Psoas muscle (tissue), 7 donors: ENCODE measurements at regions not wholly inside any gene's neighbourhood (a gene's known extent, or its start where the extent isn't known, plus 50 kb on each side); places are given as distances from the start of the nearest gene placed in this dataset.

ENCODE experiments used
- ATAC-seq, 4 donors: fragments of 200-7000 bp; cut with Tn5 transposase; one replicate each; pipeline ENCODE4 v1.9.1; 2020; ENCODE audit warnings: moderate library complexity in 3 of 4, mild to moderate bottlenecking in 2 of 4
- DNase-seq, 2 donors: peaks; one replicate each; pipeline ENCODE4 v3.0.0-alpha.2; 2020
- H3K27ac ChIP-seq: fragments of 200-600 bp; one replicate; pipeline ENCODE4 v1.8.0; 2022
- H3K27me3 ChIP-seq, 3 donors: fragments of 200-600 bp in 1 of 3; one replicate each; pipeline versions ENCODE4 v1.6.1 to v1.8.0; 2013 to 2022; ENCODE audit warnings: low read length in 2 of 3, mild to moderate bottlenecking in 2 of 3, moderate library complexity in 1 of 3; ENCODE audit not compliant: insufficient read depth in 3 of 3
- H3K36me3 ChIP-seq, 2 donors: fragments of 200-600 bp in 1 of 2; one replicate each; pipeline versions ENCODE4 v1.6.1 to v1.8.0; 2013 to 2022; ENCODE audit warnings: low read depth in 1 of 2, mild to moderate bottlenecking in 1 of 2, moderate library complexity in 1 of 2; ENCODE audit not compliant: insufficient read depth in 1 of 2
- H3K4me1 ChIP-seq: fragments of 200-600 bp; one replicate; pipeline ENCODE4 v1.8.0; 2022
- H3K4me3 ChIP-seq: fragments of 200-600 bp; one replicate; pipeline ENCODE4 v1.8.0; 2022; ENCODE audit warnings: mild to moderate bottlenecking
- H3K9me3 ChIP-seq: fragments of 200-600 bp; one replicate; pipeline ENCODE4 v1.8.0; 2022
- WGBS, 3 donors: extraction: QIAGEN DNeasy Blood & Tissue Kit; methylation state at CpG; one replicate each; pipeline versions ENCODE4 v1.1.6 to v1.1.7; 2013; 5-methylcytosine and 5-hydroxymethylcytosine counted together
- intact Hi-C, 2 donors: fragments of 100-400 bp; cut with DNase I; formaldehyde crosslinking; loops; one replicate each; pipeline versions ENCODE4 v1.11.0 to v1.14.2; 2022
- TF ChIP-seq, protein P1 (sequence below): fragments of 200-600 bp; IDR thresholded peaks from one replicate; pipeline ENCODE4 v1.8.0; 2022; ENCODE audit warnings: antibody characterized with exemption
- donor health status: healthy with polysubstance abuse.
- donor health status: DM: no; HTN: no; CAD: no; lungs with moderate emphysema.
- donor health status: Bipolar disorder and iron deficiency.
- donor health status: healthy.
- donor health status: DM: yes; HTN: yes; CAD: no.
- donor health status: DM: no; HTN: no; CAD: no.
- donor health status: DM: yes; HTN: yes; CAD: no.

GRCh38 chr4:109359040-109359646, 56.7 kb upstream of the COL25A1 start:
- intact Hi-C loops, result no loop called here
- no peaks in the 10 kb centered on the region for H3K27me3 ChIP-seq
- H3K4me1 ChIP-seq, result no peaks in the 10 kb centered on the region
- DNase-seq (no peak), ATAC-seq (no peak)
- 68 to 76% (median 71%) methylated on average over 3 of the region's 3 CpGs for WGBS, 3 donors
- H3K36me3 ChIP-seq, result no peaks in the 10 kb centered on the region
- H3K9me3 ChIP-seq, result no peaks in the 10 kb centered on the region
- H3K4me3 ChIP-seq, result no peak overlapping the region
- H3K27ac ChIP-seq, result no peak overlapping the region
- TF ChIP-seq, protein P1, sequence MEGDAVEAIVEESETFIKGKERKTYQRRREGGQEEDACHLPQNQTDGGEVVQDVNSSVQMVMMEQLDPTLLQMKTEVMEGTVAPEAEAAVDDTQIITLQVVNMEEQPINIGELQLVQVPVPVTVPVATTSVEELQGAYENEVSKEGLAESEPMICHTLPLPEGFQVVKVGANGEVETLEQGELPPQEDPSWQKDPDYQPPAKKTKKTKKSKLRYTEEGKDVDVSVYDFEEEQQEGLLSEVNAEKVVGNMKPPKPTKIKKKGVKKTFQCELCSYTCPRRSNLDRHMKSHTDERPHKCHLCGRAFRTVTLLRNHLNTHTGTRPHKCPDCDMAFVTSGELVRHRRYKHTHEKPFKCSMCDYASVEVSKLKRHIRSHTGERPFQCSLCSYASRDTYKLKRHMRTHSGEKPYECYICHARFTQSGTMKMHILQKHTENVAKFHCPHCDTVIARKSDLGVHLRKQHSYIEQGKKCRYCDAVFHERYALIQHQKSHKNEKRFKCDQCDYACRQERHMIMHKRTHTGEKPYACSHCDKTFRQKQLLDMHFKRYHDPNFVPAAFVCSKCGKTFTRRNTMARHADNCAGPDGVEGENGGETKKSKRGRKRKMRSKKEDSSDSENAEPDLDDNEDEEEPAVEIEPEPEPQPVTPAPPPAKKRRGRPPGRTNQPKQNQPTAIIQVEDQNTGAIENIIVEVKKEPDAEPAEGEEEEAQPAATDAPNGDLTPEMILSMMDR, result no peak

DNA sequence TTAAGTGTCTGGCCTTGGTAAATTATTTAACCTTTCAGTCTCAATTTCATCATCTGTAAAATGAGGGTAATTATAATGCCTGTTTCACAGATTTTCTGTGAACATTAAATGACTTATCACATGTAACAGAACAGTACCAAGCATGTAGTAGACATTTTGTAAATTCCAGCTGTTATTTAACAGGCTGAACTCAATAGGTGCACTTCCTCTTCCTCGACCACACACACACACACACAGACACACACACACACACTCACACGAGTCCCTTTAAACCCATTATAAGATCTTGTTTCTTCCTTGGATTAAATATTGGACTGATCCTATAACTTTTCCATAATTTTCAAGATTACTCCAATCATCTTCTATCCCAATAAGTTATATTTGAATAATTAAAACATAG, 53.4 kb upstream of the COL25A1 start:
- H3K4me3 ChIP-seq, result no peak overlapping the region
- no peaks in the 10 kb centered on the region for H3K9me3 ChIP-seq
- no peak overlapping the region for H3K27ac ChIP-seq
- no peaks in the 10 kb centered on the region for H3K36me3 ChIP-seq
- intact Hi-C loops, result no loop called here
- DNase-seq, result no peak
- WGBS, 3 donors, result 24 to 42% (median 32%) methylated on average over 2 of the region's 2 CpGs
- no peaks in the 10 kb centered on the region for H3K27me3 ChIP-seq
- TF ChIP-seq, protein P1, result no peak
- H3K4me1 ChIP-seq, result no peaks in the 10 kb centered on the region
- ATAC-seq, result no peak

- TF ChIP-seq, protein P1, result no peak
- DNase-seq, result no peak
These were observed 50.5 kb upstream of the COL25A1 start for GRCh38 chr4:109352941-109353340.

More at GRCh38 chr4:109352941-109353340, 50.5 kb upstream of the COL25A1 start:
- H3K27ac ChIP-seq, result no peak overlapping the region
- H3K27me3 ChIP-seq, result peaks cover 0 to 2% (median 0%) of the 10 kb centered on the region in 3 donors
- H3K9me3 ChIP-seq, result no peaks in the 10 kb centered on the region
- no peak for ATAC-seq
- intact Hi-C loops, result no loop called here
- no peaks in the 10 kb centered on the region for H3K36me3 ChIP-seq
- WGBS, 3 donors, result 45 to 90% (median 58%) methylated on average over 2 of the region's 2 CpGs
- H3K4me1 ChIP-seq, result no peaks in the 10 kb centered on the region
- no peak overlapping the region for H3K4me3 ChIP-seq
